CD4-positive, CD25-positive, alpha-beta regulatory T cell (primary cell): ENCODE measurements at regions not wholly inside any gene's neighbourhood (a gene's known extent, or its start where the extent isn't known, plus 50 kb on each side); places are given as distances from the start of the nearest gene placed in this dataset.

Experiments used
- ATAC-seq, 2 donors: fragments of 150-1000 bp; cut with Tn5 transposase; one replicate each; pipeline ENCODE4 v1.10.0; 2021; ENCODE audit warnings: low read depth in 2 of 2, moderate number of reproducible peaks in 2 of 2, moderate library complexity in 1 of 2
- DNase-seq, 3 donors: peaks; one replicate each; pipeline versions ENCODE4 v3.0.0 to v3.0.0-alpha.2; 2012 to 2022; ENCODE audit warnings: mixed read lengths in 1 of 3
- H3K27ac ChIP-seq: one replicate; pipeline ENCODE4 v1.7.0; 2013; ENCODE audit warnings: mild to moderate bottlenecking, low read length; ENCODE audit not compliant: insufficient read depth, poor library complexity, severe bottlenecking
- H3K27me3 ChIP-seq: one replicate; pipeline ENCODE4 v1.7.0; 2013; ENCODE audit warnings: low read length; ENCODE audit not compliant: control insufficient read depth, insufficient read depth
- H3K36me3 ChIP-seq: one replicate; pipeline ENCODE4 v1.7.0; 2013; ENCODE audit warnings: mild to moderate bottlenecking, low read length, moderate library complexity; ENCODE audit not compliant: control insufficient read depth, insufficient read depth
- H3K4me1 ChIP-seq: 2 replicates; pipeline ENCODE4 v1.7.0; 2013; ENCODE audit warnings: mild to moderate bottlenecking, low read length; ENCODE audit not compliant: insufficient read depth, control insufficient read depth, poor library complexity, severe bottlenecking
- H3K4me3 ChIP-seq: one replicate; pipeline ENCODE4 v1.7.0; 2013; ENCODE audit warnings: low read depth, mild to moderate bottlenecking, low read length, moderate library complexity
- H3K9me3 ChIP-seq, 2 experiments: 1 replicate in 1 of 2; 2 replicates in 1 of 2; pipeline ENCODE4 v1.7.0; 2013; ENCODE audit warnings: low read length in 2 of 2, mild to moderate bottlenecking in 1 of 2, moderate library complexity in 1 of 2; ENCODE audit not compliant: control insufficient read depth in 2 of 2
- H3K27ac Mint-ChIP-seq, 3 donors: one replicate each; pipeline ENCODE4 v1.8.0; 2020 to 2022; ENCODE audit warnings: mild to moderate bottlenecking in 3 of 3, mixed read lengths in 3 of 3, moderate library complexity in 2 of 3
- H3K27me3 Mint-ChIP-seq: one replicate; pipeline ENCODE4 v1.8.0; 2022; ENCODE audit warnings: mild to moderate bottlenecking, mixed read lengths
- H3K36me3 Mint-ChIP-seq: one replicate; pipeline ENCODE4 v1.8.0; 2020; ENCODE audit warnings: mixed read lengths
- H3K4me1 Mint-ChIP-seq, 4 donors: one replicate each; pipeline ENCODE4 v1.8.0; 2020 to 2022; ENCODE audit warnings: mixed read lengths in 4 of 4, mild to moderate bottlenecking in 1 of 4
- H3K4me3 Mint-ChIP-seq, 4 donors: one replicate each; pipeline ENCODE4 v1.8.0; 2020 to 2022; ENCODE audit warnings: mild to moderate bottlenecking in 4 of 4, mixed read lengths in 4 of 4, moderate library complexity in 3 of 4
- H3K9me3 Mint-ChIP-seq, 7 donors: one replicate each; pipeline ENCODE4 v1.8.0; 2020 to 2022; ENCODE audit warnings: mixed read lengths in 7 of 7, mild to moderate bottlenecking in 3 of 7, moderate library complexity in 2 of 7

DNA sequence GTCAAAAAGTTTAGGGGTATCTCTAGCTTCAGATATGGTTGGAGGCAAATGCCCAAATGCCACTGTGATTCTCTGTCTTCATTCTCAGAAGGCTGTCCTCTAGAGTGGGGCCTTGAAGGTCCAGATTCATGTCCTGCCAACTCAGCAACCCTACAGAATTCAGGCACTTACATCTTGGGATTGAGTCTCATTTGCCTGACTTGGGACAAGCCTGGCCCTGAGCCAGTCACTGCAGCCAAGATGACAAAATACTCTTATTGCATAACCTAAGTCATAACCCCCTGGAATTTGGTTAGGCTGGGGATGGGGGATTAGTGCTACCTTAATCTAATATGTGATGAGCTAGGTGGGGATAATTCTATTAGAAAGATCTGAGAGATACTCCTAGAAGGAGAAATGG lies 100.5 kb downstream of the AREG start:
- no peak for ATAC-seq
- Histone ChIP-seq H3K4me1 (no peaks in the 10 kb centered on the region), H3K9me3 (no peaks in the 10 kb centered on the region), H3K4me3 (no peak overlapping the region), H3K36me3 (no peaks in the 10 kb centered on the region), H3K27me3 (no peaks in the 10 kb centered on the region), H3K27ac (no peak overlapping the region)
- H3K36me3 Mint-ChIP-seq, result no peaks in the 10 kb centered on the region
- H3K4me1 Mint-ChIP-seq, result peaks cover 0 to 7% (median 2%) of the 10 kb centered on the region in 4 donors
- no peak overlapping the region for H3K27ac Mint-ChIP-seq
- no peak overlapping the region for H3K4me3 Mint-ChIP-seq
- no peaks in the 10 kb centered on the region for H3K27me3 Mint-ChIP-seq
- peaks cover 0 to 2% (median 0%) of the 10 kb centered on the region in 7 donors for H3K9me3 Mint-ChIP-seq
- DNase-seq, result no peak

DNA sequence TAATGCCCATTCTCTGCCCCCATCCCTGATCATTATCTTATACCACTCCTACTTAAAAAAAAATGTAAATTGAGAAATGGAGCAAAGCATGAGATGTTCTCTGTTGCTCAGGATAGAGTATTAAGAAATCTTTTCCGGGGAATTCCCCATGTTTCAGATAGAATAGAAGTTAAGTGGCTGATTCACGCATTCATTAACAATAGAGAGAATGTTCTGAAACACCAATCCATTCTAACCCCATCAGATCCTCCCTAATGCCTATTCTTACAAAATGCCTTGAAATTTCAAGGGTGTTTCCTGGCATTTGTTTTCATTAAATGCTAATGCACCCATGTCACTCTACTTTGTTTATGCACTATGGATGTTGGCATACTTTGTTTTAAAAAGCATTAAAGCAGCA lies 101.1 kb downstream of the AREG start:
- no peak for ATAC-seq
- Histone ChIP-seq H3K4me1 (no peaks in the 10 kb centered on the region), H3K9me3 (no peaks in the 10 kb centered on the region), H3K4me3 (no peak overlapping the region), H3K27ac (no peak overlapping the region), H3K27me3 (no peaks in the 10 kb centered on the region), H3K36me3 (no peaks in the 10 kb centered on the region)
- Mint-ChIP-seq H3K36me3 (no peaks in the 10 kb centered on the region), H3K27me3 (no peaks in the 10 kb centered on the region), H3K4me3 (no peak overlapping the region), H3K4me1 (peaks cover 0 to 7% (median 2%) of the 10 kb centered on the region in 4 donors), H3K9me3 (peaks cover 0 to 2% (median 0%) of the 10 kb centered on the region in 7 donors), H3K27ac (no peak overlapping the region)
- no peak for DNase-seq

DNA sequence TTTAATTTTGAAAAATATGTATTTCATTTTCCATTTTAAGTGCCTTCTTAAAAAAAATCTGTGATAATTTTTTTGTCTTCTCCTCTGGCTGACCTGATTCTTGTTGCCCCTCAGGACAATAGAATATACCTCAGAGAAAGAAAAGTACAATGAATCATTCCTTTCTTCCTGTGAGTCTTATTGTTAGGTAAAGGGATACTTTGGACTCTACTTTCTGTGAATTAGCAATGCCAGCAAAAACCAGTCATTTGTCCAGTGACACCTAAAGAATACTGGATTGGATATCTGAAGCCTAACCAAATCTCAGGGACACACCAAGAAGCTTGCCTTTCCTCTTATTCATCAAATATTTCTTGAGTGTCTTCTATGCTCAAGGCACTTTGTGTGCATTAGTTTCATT lies 102.1 kb downstream of the AREG start:
- no peak overlapping the region for H3K27ac Mint-ChIP-seq
- no peak overlapping the region for H3K4me3 Mint-ChIP-seq
- H3K9me3 Mint-ChIP-seq, result peaks cover 0 to 2% (median 0%) of the 10 kb centered on the region in 7 donors
- H3K27ac ChIP-seq, result no peak overlapping the region
- no peak for ATAC-seq
- H3K4me1 Mint-ChIP-seq, result peaks cover 0 to 7% (median 2%) of the 10 kb centered on the region in 4 donors
- no peaks in the 10 kb centered on the region for H3K27me3 ChIP-seq
- H3K4me3 ChIP-seq, result no peak overlapping the region
- H3K27me3 Mint-ChIP-seq, result no peaks in the 10 kb centered on the region
- no peaks in the 10 kb centered on the region for H3K9me3 ChIP-seq
- no peaks in the 10 kb centered on the region for H3K36me3 Mint-ChIP-seq
- H3K36me3 ChIP-seq, result no peaks in the 10 kb centered on the region
- no peaks in the 10 kb centered on the region for H3K4me1 ChIP-seq
- no peak for DNase-seq

DNA sequence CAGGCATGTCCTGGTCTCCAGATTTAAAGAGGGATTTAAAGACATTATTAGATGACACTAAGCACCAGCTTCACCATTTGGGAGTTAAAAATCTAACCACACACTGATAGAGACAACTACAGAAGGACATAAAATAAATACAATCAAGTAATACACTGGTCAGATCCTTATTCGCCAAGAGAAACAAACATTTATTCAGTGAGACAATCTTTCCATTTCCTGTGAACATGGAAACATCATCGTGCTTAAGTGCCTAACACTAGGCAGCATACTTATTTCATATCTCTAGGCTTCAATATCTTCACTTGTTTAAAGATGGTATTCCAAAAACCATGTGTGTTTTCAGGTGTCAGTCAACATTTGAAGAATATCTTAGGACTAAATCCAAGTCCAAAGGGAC lies 103.6 kb downstream of the AREG start:
- peaks cover 0 to 1% (median 0%) of the 10 kb centered on the region in 4 donors for H3K4me1 Mint-ChIP-seq
- no peak overlapping the region for H3K27ac Mint-ChIP-seq
- Histone ChIP-seq H3K4me3 (no peak overlapping the region), H3K27me3 (no peaks in the 10 kb centered on the region), H3K9me3 (no peaks in the 10 kb centered on the region), H3K36me3 (no peaks in the 10 kb centered on the region), H3K27ac (no peak overlapping the region), H3K4me1 (no peaks in the 10 kb centered on the region)
- peaks cover 0 to 2% (median 0%) of the 10 kb centered on the region in 7 donors for H3K9me3 Mint-ChIP-seq
- no peaks in the 10 kb centered on the region for H3K36me3 Mint-ChIP-seq
- DNase-seq (no peak), ATAC-seq (no peak)
- H3K27me3 Mint-ChIP-seq, result no peaks in the 10 kb centered on the region
- H3K4me3 Mint-ChIP-seq, result no peak overlapping the region

DNA sequence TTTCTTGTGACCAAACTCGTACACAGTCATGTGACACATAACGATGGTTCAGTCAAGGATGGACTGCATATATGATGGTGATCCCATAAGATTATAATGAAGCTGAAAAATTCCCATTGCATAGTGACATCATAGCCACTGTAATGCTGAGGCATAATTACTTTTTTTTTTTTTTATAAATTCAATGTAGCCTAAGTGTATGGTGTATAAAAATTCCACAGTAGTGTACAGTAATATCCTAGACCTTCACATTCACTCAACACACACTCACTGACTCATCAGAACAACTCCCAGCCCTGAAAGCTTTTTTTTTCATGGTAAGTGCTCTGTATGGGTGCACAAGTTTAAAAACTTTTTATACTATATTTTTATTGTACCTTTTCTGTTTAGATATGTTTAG lies 105.0 kb downstream of the AREG start:
- DNase-seq, result no peak
- H3K9me3 ChIP-seq, result no peaks in the 10 kb centered on the region
- H3K9me3 Mint-ChIP-seq, result peaks cover 0 to 2% (median 0%) of the 10 kb centered on the region in 7 donors
- no peak overlapping the region for H3K27ac ChIP-seq
- no peak overlapping the region for H3K27ac Mint-ChIP-seq
- no peak for ATAC-seq
- no peaks in the 10 kb centered on the region for H3K27me3 Mint-ChIP-seq
- H3K4me1 Mint-ChIP-seq, result no peaks in the 10 kb centered on the region
- no peaks in the 10 kb centered on the region for H3K36me3 ChIP-seq
- H3K36me3 Mint-ChIP-seq, result no peaks in the 10 kb centered on the region
- H3K27me3 ChIP-seq, result no peaks in the 10 kb centered on the region
- H3K4me3 Mint-ChIP-seq, result no peak overlapping the region
- H3K4me3 ChIP-seq, result no peak overlapping the region
- H3K4me1 ChIP-seq, result no peaks in the 10 kb centered on the region

DNA sequence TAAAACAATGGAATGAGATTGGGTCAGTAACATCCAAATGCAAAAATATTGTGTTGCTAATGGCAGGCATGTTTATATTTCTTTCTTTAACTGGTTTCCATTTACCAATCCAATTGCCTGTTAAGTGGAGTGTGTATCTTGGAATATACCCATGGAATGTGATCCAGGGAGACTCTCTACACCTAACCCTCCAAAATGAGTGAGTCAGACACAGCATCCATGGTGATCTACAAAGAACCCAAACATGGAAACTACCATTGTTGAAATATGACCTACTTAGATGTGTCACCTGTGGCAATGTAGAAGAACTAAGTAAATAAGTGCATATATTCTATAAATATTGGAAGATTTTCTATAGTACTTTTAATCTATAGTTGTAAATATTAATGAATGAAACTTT lies 110.3 kb downstream of the AREG start:
- Histone ChIP-seq H3K27me3 (no peaks in the 10 kb centered on the region), H3K36me3 (no peaks in the 10 kb centered on the region), H3K27ac (no peak overlapping the region), H3K4me1 (no peaks in the 10 kb centered on the region), H3K9me3 (no peaks in the 10 kb centered on the region), H3K4me3 (no peak overlapping the region)
- no peak for ATAC-seq
- Mint-ChIP-seq H3K36me3 (no peaks in the 10 kb centered on the region), H3K4me3 (no peak overlapping the region), H3K9me3 (peaks cover 0 to 3% (median 0%) of the 10 kb centered on the region in 7 donors), H3K4me1 (no peaks in the 10 kb centered on the region), H3K27me3 (no peaks in the 10 kb centered on the region), H3K27ac (no peak overlapping the region)
- DNase-seq, result no peak

DNA sequence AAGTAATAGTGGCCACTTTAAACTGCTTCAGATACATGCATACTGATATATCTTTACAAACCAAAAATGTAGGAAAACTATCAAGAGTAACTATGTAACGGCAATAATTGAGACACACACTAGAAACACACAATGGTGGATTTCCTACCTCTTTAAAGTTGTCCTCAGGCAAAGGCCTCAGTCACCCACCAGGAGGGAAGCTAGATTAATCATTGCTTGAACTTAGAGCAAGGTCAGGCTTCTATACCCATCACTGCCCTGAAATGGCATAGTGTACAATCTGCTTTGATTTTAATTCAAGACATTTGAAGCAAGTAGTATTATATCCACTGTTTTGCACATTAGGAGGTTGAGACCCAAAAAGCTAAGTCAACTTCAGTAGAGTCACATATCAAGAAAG lies 110.9 kb downstream of the AREG start:
- ATAC-seq, result no peak

DNA sequence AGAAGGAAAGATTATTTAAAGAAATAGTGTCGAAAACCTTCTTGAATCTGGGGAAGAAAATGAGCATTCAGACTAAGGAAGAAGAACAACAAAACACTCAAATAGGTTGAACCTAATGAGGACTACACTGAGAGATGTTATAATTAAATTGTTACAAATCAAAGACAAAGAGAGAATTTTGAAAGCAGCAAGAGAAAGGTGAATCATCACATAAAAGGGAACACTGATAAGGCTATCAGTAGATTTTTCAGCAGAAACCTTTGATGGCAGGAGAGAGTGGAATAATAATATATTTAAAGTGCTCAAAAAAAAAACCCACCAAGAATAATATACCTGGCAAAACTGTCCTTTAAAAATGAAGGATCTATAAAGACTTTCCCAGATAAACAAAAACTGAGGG lies 114.9 kb downstream of the AREG start:
- Mint-ChIP-seq H3K4me1 (no peaks in the 10 kb centered on the region), H3K27me3 (no peaks in the 10 kb centered on the region), H3K27ac (no peak overlapping the region), H3K36me3 (no peaks in the 10 kb centered on the region), H3K9me3 (peaks cover 0 to 3% (median 1%) of the 10 kb centered on the region in 7 donors), H3K4me3 (no peak overlapping the region)
- Histone ChIP-seq H3K27ac (no peak overlapping the region), H3K27me3 (no peaks in the 10 kb centered on the region), H3K36me3 (no peaks in the 10 kb centered on the region), H3K4me1 (no peaks in the 10 kb centered on the region), H3K9me3 (no peaks in the 10 kb centered on the region), H3K4me3 (no peak overlapping the region)
- DNase-seq (no peak), ATAC-seq (no peak)

More for the DNA sequence above, 110.9 kb downstream of the AREG start:
- Mint-ChIP-seq H3K4me1 (no peaks in the 10 kb centered on the region), H3K27me3 (no peaks in the 10 kb centered on the region), H3K36me3 (no peaks in the 10 kb centered on the region), H3K4me3 (no peak overlapping the region), H3K9me3 (peaks cover 0 to 3% (median 0%) of the 10 kb centered on the region in 7 donors), H3K27ac (no peak overlapping the region)
- no peaks in the 10 kb centered on the region for H3K9me3 ChIP-seq
- H3K27ac ChIP-seq, result no peak overlapping the region
- no peaks in the 10 kb centered on the region for H3K36me3 ChIP-seq
- no peak overlapping the region for H3K4me3 ChIP-seq
- no peaks in the 10 kb centered on the region for H3K27me3 ChIP-seq
- DNase-seq, result no peak
- no peaks in the 10 kb centered on the region for H3K4me1 ChIP-seq
